Stimulated activated effector memory CD8-positive, alpha-beta T cell treated with anti-CD3 and anti-CD28 coated beads, Interleukin-12 subunit alpha, Interleukin-12 subunit beta, amount 100 ng/mL, for 72 hours (primary cell): ENCODE measurements at regions not wholly inside any gene's neighbourhood (a gene's known extent, or its start where the extent isn't known, plus 50 kb on each side); places are given as distances from the start of the nearest gene placed in this dataset.

Experiments
- ATAC-seq: fragments of 150-1000 bp; cut with Tn5 transposase; 2 replicates; pipeline ENCODE4 v1.10.0; 2021
- DNase-seq, 2 donors: peaks; one replicate each; pipeline ENCODE4 v3.0.0; 2021 to 2022; ENCODE audit warnings: low spot score in 2 of 2
- H3K27ac Mint-ChIP-seq: one replicate; pipeline ENCODE4 v1.8.0; 2022; ENCODE audit warnings: mild to moderate bottlenecking, mixed read lengths
- H3K36me3 Mint-ChIP-seq: one replicate; pipeline ENCODE4 v1.8.0; 2022; ENCODE audit warnings: mild to moderate bottlenecking, mixed read lengths
- H3K4me1 Mint-ChIP-seq: one replicate; pipeline ENCODE4 v1.8.0; 2022; ENCODE audit warnings: mixed read lengths
- H3K4me3 Mint-ChIP-seq: one replicate; pipeline ENCODE4 v1.8.0; 2022; ENCODE audit warnings: mild to moderate bottlenecking, mixed read lengths
- H3K9me3 Mint-ChIP-seq: one replicate; pipeline ENCODE4 v1.8.0; 2022; ENCODE audit warnings: mixed read lengths

DNA sequence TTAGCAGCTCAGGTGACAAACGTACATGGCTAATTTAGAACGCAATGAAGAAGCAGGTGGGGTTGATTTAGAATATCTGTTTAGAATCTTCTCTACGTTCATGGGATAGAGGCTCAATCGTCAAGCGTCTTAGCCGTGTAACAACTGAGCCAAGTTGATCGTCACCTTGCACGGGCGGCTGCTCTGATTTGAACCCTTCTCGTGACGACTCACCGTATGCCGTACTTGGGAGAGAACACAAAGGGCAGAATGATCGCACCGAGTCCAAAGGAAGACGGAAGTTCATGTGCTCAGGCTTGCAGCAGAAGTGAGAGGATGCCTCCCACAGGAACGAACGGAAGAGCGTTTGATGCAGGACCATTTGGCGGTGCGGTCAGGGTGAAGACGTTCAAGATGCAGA lies 108.3 kb upstream of the TCERG1L start:
- Mint-ChIP-seq H3K36me3 (no peaks in the 10 kb centered on the region), H3K27ac (no peak overlapping the region), H3K4me1 (no peaks in the 10 kb centered on the region), H3K4me3 (no peak overlapping the region), H3K9me3 (peaks cover 8% of the 10 kb centered on the region)
- no peak for DNase-seq
- no peak for ATAC-seq

- Mint-ChIP-seq H3K4me1 (no peaks in the 10 kb centered on the region), H3K27ac (no peak overlapping the region), H3K4me3 (no peak overlapping the region), H3K9me3 (peaks cover 5% of the 10 kb centered on the region), H3K36me3 (no peaks in the 10 kb centered on the region)
- ATAC-seq = no peak
- DNase-seq = no peak
These were observed 109.3 kb upstream of the TCERG1L start for GRCh38 chr10:131420867-131421266.

GRCh38 chr10:131421381-131421780 lies 109.9 kb upstream of the TCERG1L start:
- no peaks in the 10 kb centered on the region for H3K36me3 Mint-ChIP-seq
- H3K9me3 Mint-ChIP-seq = peaks cover 5% of the 10 kb centered on the region
- no peak overlapping the region for H3K4me3 Mint-ChIP-seq
- DNase-seq (no peak), ATAC-seq (no peak)
- H3K4me1 Mint-ChIP-seq = no peaks in the 10 kb centered on the region
- no peak overlapping the region for H3K27ac Mint-ChIP-seq

DNA sequence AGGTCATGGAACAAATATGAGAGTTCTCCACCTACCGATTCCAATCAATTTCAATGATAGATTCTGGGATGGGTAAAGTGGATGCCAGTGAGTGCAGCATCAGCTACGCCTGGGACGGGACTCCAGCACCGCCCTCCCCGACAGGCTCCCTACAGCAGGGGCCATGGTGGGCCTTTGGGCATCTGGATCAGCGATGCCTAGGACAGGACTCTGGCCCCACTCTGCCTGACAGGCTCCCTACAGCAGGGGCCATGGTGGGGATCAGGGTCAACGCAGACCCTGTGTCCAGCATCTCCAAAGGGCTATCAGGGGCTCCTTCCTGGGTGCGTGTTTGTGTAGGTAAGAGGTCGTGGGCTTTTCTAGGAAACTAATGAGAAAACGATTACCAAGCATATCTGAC lies 111.2 kb upstream of the TCERG1L start:
- H3K27ac Mint-ChIP-seq = no peak overlapping the region
- H3K36me3 Mint-ChIP-seq = no peaks in the 10 kb centered on the region
- H3K4me3 Mint-ChIP-seq = no peak overlapping the region
- no peak for DNase-seq
- no peak for ATAC-seq
- H3K9me3 Mint-ChIP-seq = peaks cover 5% of the 10 kb centered on the region
- no peaks in the 10 kb centered on the region for H3K4me1 Mint-ChIP-seq

DNA sequence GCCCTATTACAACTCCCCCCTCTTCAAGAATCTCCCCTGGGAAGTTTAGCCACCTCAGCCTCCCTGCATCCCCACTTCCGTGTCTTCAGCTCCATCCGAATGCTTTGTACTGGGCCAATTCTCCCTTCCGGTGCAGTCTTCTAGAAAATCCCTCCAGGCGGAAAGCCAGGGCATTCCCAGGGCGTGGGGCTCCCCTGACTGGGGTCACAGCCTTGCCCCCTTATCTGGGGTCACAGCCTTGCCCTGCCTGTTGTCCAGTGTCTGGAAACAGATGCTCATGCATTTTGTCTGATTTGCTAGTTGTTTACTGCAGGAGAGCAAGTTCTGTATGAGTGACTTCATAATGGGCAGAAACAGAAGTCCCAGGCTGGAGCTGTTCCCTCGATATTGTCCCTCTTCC lies 112.5 kb upstream of the TCERG1L start:
- no peak for ATAC-seq
- no peak for DNase-seq
- no peaks in the 10 kb centered on the region for H3K4me1 Mint-ChIP-seq
- no peaks in the 10 kb centered on the region for H3K36me3 Mint-ChIP-seq
- H3K4me3 Mint-ChIP-seq = no peak overlapping the region
- H3K9me3 Mint-ChIP-seq = peaks cover 5% of the 10 kb centered on the region
- no peak overlapping the region for H3K27ac Mint-ChIP-seq

GRCh38 chr10:131424836-131425491 lies 113.4 kb upstream of the TCERG1L start:
- no peaks in the 10 kb centered on the region for H3K36me3 Mint-ChIP-seq
- no peak overlapping the region for H3K4me3 Mint-ChIP-seq
- no peak for DNase-seq
- no peaks in the 10 kb centered on the region for H3K4me1 Mint-ChIP-seq
- H3K9me3 Mint-ChIP-seq = no peaks in the 10 kb centered on the region
- ATAC-seq = no peak
- no peak overlapping the region for H3K27ac Mint-ChIP-seq

DNA sequence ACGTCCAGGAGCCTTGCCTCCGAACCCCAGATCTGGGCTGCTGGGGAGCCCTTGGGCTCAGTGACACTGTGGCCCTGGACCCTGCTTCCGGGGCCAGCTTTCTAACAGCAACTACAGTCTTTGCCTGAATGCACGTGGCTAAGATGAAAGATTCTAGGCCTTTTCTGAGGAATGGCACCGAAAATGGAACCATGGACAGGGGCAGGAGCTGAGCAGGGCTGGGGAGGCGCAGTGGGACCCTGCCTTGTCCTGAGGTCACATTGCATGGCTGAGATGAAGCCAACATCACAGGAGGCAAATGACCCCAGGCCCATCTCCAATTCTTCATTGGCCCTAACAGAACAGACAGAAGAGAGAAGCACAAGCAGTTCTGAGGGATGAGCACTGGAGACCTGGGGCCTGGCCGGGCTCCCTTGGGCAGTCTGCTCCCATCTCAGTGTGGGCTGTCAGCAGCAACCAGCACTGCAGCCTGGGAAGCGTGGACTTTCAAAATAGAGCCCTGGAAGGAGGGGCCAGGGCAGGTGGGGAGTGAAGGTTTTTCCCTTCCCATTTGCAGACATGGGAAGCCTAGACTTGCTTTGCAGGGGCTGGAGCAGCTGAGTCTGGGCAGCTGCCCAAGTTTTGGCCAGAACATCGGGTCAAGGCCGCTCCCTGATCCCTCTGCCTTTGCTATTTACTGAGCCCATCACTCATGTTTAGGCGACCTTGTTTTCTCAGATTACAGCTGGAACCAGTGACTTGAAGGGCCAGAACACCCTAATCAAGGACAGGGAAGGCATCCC lies 114.4 kb upstream of the TCERG1L start:
- DNase-seq (no peak), ATAC-seq (no peak)
- no peaks in the 10 kb centered on the region for H3K9me3 Mint-ChIP-seq
- H3K4me3 Mint-ChIP-seq = no peak overlapping the region
- no peaks in the 10 kb centered on the region for H3K4me1 Mint-ChIP-seq
- H3K27ac Mint-ChIP-seq = no peak overlapping the region
- H3K36me3 Mint-ChIP-seq = no peaks in the 10 kb centered on the region

DNA sequence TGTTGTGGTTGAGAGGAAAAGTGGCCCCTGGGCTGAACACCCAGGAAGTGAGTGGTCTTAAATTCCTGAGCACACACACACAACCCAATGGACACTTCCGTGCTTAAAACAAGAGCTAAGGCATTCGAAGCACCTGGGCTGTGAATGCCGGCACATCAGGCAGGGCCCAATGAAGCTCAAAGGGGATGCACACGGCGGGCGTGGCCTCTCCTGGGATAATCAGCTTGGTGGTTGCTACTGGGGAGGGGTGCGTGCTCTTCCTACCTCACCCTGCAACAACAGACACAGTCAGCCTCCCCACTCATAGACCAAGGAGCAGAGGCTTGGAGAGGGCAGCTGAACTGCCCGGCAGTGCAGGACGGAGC lies 115.0 kb upstream of the TCERG1L start:
- H3K36me3 Mint-ChIP-seq = no peaks in the 10 kb centered on the region
- no peaks in the 10 kb centered on the region for H3K9me3 Mint-ChIP-seq
- H3K4me3 Mint-ChIP-seq = no peak overlapping the region
- no peaks in the 10 kb centered on the region for H3K4me1 Mint-ChIP-seq
- no peak overlapping the region for H3K27ac Mint-ChIP-seq
- ATAC-seq = no peak
- no peak for DNase-seq

DNA sequence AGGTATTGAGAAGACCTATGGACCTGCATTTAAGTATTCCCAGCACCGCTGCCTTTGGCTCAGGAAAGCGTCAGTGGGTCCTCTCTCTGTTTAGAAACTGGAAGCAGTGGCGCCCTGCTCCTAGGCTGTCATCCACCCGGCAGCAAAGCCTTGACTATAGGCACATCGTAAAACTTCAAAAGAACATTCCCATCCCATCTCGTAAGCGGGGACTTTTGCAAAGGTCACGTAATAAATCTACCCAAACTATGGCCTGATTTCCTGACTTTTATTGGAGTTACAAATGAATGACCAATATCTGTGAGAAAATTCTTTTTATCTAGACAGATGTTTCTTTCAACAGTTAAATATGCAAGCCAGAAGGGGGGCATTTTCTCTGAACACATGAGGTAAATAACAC lies 115.8 kb upstream of the TCERG1L start:
- no peak overlapping the region for H3K27ac Mint-ChIP-seq

DNA sequence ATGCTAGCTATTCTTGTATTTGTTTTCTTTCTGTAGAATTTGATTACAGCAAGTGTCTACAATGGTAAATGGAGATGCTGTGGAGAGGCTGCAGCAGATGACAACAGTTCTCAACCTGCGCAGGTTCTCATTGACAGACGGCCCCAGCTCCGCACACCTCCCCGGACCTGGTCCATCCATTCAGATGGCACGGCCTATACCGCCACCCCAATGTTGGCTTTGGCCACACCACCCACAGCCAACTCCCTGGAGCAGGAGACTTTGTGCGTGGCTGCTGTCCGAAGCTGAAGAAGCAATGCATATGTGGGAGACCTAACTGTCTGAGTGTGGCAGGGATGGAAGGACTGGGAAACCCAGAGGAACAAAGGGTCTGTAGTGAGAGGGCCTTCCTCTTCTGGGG lies 116.4 kb upstream of the TCERG1L start:
- DNase-seq (no peak), ATAC-seq (no peak)
- Mint-ChIP-seq H3K4me3 (no peak overlapping the region), H3K9me3 (no peaks in the 10 kb centered on the region), H3K4me1 (no peaks in the 10 kb centered on the region), H3K36me3 (no peaks in the 10 kb centered on the region), H3K27ac (no peak overlapping the region)

More for the DNA sequence above, 115.8 kb upstream of the TCERG1L start:
- Mint-ChIP-seq H3K9me3 (no peaks in the 10 kb centered on the region), H3K4me3 (no peak overlapping the region), H3K36me3 (no peaks in the 10 kb centered on the region), H3K4me1 (no peaks in the 10 kb centered on the region)
- ATAC-seq (no peak), DNase-seq (no peak)

- Mint-ChIP-seq H3K36me3 (no peaks in the 10 kb centered on the region), H3K27ac (no peak overlapping the region), H3K4me3 (no peak overlapping the region), H3K4me1 (no peaks in the 10 kb centered on the region), H3K9me3 (no peaks in the 10 kb centered on the region)
- DNase-seq (no peak), ATAC-seq (no peak)
These were observed 117.6 kb upstream of the TCERG1L start for GRCh38 chr10:131429141-131429540.

- Mint-ChIP-seq H3K9me3 (no peaks in the 10 kb centered on the region), H3K4me1 (no peaks in the 10 kb centered on the region), H3K27ac (no peak overlapping the region), H3K36me3 (no peaks in the 10 kb centered on the region), H3K4me3 (no peak overlapping the region)
- DNase-seq (no peak), ATAC-seq (no peak)
These were observed 118.4 kb upstream of the TCERG1L start for GRCh38 chr10:131429942-131430341.

GRCh38 chr10:131430716-131431412 lies 119.3 kb upstream of the TCERG1L start:
- ATAC-seq = no peak
- Mint-ChIP-seq H3K4me1 (no peaks in the 10 kb centered on the region), H3K9me3 (no peaks in the 10 kb centered on the region), H3K36me3 (no peaks in the 10 kb centered on the region), H3K4me3 (no peak overlapping the region), H3K27ac (no peak overlapping the region)
- no peak for DNase-seq

DNA sequence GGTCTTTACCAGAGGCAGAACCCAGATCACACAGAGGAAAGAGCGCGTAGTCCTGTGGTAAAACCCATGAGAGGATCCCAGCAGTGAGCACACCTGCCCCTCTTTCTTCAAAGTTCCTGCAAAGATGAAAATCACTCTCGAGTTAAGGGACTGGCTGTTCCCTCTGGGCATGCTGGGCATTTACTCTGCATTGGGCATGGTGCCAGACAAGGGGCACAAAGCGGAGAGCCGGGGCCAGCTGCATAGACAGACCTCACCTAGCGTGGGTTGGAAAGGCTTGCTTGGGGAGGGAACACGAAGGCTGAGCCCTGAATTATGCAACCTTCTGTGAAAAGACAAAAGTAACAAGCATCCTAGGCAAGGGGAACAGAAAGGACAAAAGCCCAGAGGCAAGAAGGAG lies 120.0 kb upstream of the TCERG1L start:
- no peak for DNase-seq

DNA sequence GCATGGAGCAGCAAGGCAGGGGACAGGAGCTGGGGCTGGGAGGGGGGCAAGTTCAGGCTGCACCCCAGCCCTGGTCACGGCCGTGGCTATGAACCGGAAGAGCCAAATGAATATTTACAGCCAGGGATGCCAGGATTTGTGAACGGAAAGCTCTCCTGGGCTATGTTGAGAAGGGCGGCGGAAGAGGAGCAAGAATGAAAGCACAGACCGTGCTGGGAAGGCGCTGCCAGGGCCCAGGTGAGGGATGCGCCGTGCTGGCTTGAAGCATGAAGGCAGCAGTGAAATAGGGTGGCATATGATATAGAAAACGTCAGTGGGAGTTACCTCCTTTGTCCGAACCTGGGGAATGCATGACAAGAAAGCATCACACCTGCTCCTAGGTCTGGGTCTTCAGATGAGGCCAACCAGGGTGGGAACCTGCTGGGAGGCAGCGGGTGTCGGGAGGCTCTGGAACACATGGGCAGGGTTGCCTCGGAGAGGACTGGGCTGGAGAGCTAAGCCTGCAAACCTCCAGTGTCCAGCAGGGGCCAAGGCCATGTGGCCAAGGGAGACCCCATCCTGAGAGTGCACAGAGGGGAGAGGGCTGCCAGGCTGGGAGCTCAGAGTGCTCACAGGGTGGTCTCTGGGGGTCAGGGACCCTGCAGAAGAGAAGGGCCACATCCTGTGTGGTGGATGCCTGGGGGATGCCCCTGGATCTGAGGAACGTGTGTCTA lies 120.6 kb upstream of the TCERG1L start:
- H3K36me3 Mint-ChIP-seq = no peaks in the 10 kb centered on the region
- no peak overlapping the region for H3K27ac Mint-ChIP-seq

More for the DNA sequence above, 120.0 kb upstream of the TCERG1L start:
- Mint-ChIP-seq H3K4me1 (no peaks in the 10 kb centered on the region), H3K27ac (no peak overlapping the region), H3K9me3 (no peaks in the 10 kb centered on the region), H3K36me3 (no peaks in the 10 kb centered on the region), H3K4me3 (no peak overlapping the region)
- ATAC-seq = no peak

More for the DNA sequence above, 120.6 kb upstream of the TCERG1L start:
- ATAC-seq (peak; percentile 14), DNase-seq (no peak)
- no peaks in the 10 kb centered on the region for H3K4me1 Mint-ChIP-seq
- H3K9me3 Mint-ChIP-seq = no peaks in the 10 kb centered on the region
- no peak overlapping the region for H3K4me3 Mint-ChIP-seq
